CD4-positive, alpha-beta T cell (primary cell): ENCODE measurements at regions not wholly inside any gene's neighbourhood (a gene's known extent, or its start where the extent isn't known, plus 50 kb on each side); places are given as distances from the start of the nearest gene placed in this dataset.

Source experiments
- ATAC-seq: fragments of 200-7000 bp; cut with Tn5 transposase; one replicate; pipeline ENCODE4 v1.10.0; 2022; ENCODE audit warnings: mild to moderate bottlenecking; ENCODE audit not compliant: poor library complexity
- CTCF ChIA-PET: fragments of 350-600 bp; sonication (Branson Sonifier 250); formaldehyde crosslinking; loops from one replicate; lab custom pipeline; 2021; ENCODE audit warnings: antibody characterized with exemption, inconsistent platforms; lab: Charles Lee
- POLR2A ChIA-PET: fragments of 350-600 bp; sonication (Branson Sonifier 250); formaldehyde crosslinking; loops from one replicate; lab custom pipeline; 2021; ENCODE audit warnings: antibody characterized with exemption, inconsistent platforms; lab: Charles Lee
- DNase-seq, 14 experiments: peaks; one replicate each; pipeline ENCODE4 v3.0.0-alpha.2; 2013 to 2020; ENCODE audit warnings: mixed read lengths in 2 of 14
- H3K27ac ChIP-seq, 2 donors: one replicate each; pipeline versions ENCODE4 v1.5.1 to v1.7.0; 2013; ENCODE audit warnings: low read length in 2 of 2, low read depth in 1 of 2, mild to moderate bottlenecking in 1 of 2
- H3K27me3 ChIP-seq, 2 experiments: 1 replicate in 1 of 2; 2 replicates in 1 of 2; pipeline versions ENCODE4 v1.6.1 to v1.7.0; 2013; ENCODE audit warnings: low read length in 2 of 2, control low read depth in 1 of 2, mild to moderate bottlenecking in 1 of 2, moderate library complexity in 1 of 2; ENCODE audit not compliant: insufficient read depth in 2 of 2, control insufficient read depth in 1 of 2
- H3K36me3 ChIP-seq: one replicate; pipeline ENCODE4 v1.6.1; 2013; ENCODE audit warnings: low read length, control low read depth; ENCODE audit not compliant: insufficient read depth
- H3K4me1 ChIP-seq: one replicate; pipeline ENCODE4 v1.6.1; 2013; ENCODE audit warnings: low read length, control low read depth; ENCODE audit not compliant: insufficient read depth
- H3K4me3 ChIP-seq: one replicate; pipeline ENCODE4 v1.5.1; 2013; ENCODE audit warnings: mild to moderate bottlenecking, low read length, moderate library complexity
- H3K9me3 ChIP-seq, 2 experiments: 1 replicate in 1 of 2; 2 replicates in 1 of 2; pipeline versions ENCODE4 v1.6.1 to v1.7.0; 2013; ENCODE audit warnings: low read length in 2 of 2, mild to moderate bottlenecking in 2 of 2, control low read depth in 1 of 2, moderate library complexity in 1 of 2; ENCODE audit not compliant: control insufficient read depth in 1 of 2, insufficient read depth in 1 of 2
- H3K27ac Mint-ChIP-seq: one replicate; pipeline ENCODE4 v1.8.0; 2020; ENCODE audit warnings: mixed read lengths
- H3K27me3 Mint-ChIP-seq: one replicate; pipeline ENCODE4 v1.8.0; 2021; ENCODE audit warnings: mixed read lengths
- H3K36me3 Mint-ChIP-seq: one replicate; pipeline ENCODE4 v1.8.0; 2021; ENCODE audit warnings: low read depth, mixed read lengths
- H3K4me1 Mint-ChIP-seq: one replicate; pipeline ENCODE4 v1.8.0; 2021; ENCODE audit warnings: low read depth, mixed read lengths
- H3K4me3 Mint-ChIP-seq: one replicate; pipeline ENCODE4 v1.8.0; 2020; ENCODE audit warnings: mild to moderate bottlenecking, mixed read lengths
- H3K9me3 Mint-ChIP-seq: one replicate; pipeline ENCODE4 v1.8.0; 2020; ENCODE audit warnings: mixed read lengths
- CTCF ChIP-seq: fragments of 200-600 bp; IDR thresholded peaks from one replicate; pipeline ENCODE4 v1.8.0; 2022; ENCODE audit warnings: antibody characterized with exemption, mild to moderate bottlenecking
- intact Hi-C, 2 experiments: fragments of 100-400 bp; cut with DNase I in 1 of 2; cut with micrococcal nuclease in 1 of 2; formaldehyde crosslinking; loops; one replicate each; pipeline versions ENCODE4 v1.15.1 to v1.9.0; 2023 to 2025; cut with DNase I, micrococcal nuclease

DNA sequence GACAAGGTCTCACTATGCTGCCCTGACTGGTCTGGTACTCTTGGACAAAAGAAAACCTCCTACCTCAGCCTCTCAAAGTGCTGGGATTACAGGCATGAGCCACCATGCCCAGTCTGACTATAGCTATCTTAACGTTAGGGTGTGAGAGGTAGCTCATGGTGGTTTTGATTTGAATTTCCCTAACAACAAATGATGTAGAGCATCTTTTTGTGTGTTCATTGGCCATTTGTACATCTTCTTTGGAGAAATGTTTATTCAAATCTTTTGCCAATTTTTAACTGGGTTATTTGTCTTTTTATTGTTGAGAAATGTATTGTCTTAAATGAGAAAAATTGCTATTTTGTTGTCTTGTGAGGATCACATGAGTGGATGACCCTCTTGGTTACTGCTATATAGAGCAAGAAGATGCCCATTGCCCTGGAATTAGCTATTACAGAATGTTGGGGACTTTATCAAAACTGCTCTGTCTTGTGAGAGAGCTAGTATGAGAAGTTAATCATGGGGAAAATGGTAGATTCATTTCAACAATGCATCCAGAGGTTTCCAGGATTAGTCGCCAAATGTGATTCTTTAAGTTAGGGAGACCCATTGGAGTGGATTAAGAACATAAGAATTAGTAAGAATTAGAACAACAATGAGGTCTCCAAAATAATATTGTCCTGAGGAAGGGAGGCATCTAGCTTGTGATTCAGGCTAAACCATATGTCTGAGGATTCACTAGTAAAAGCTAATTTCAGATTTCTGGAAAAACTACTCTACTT lies 124.3 kb upstream of the MOCS2 start:
- Histone ChIP-seq H3K9me3 (peaks cover 4 to 7% of the 10 kb centered on the region in 2 experiments), H3K27me3 (no peaks in the 10 kb centered on the region), H3K4me3 (no peak overlapping the region), H3K4me1 (no peaks in the 10 kb centered on the region), H3K27ac (no peak overlapping the region), H3K36me3 (no peaks in the 10 kb centered on the region)
- no peaks in the 10 kb centered on the region for H3K4me1 Mint-ChIP-seq
- H3K27me3 Mint-ChIP-seq = peaks cover 6% of the 10 kb centered on the region
- H3K27ac Mint-ChIP-seq = no peak overlapping the region
- POLR2A ChIA-PET = no interaction called here
- CTCF ChIA-PET = no interaction called here
- H3K36me3 Mint-ChIP-seq = no peaks in the 10 kb centered on the region
- intact Hi-C loops = no loop called here
- no peak for ATAC-seq
- H3K9me3 Mint-ChIP-seq = no peaks in the 10 kb centered on the region
- TF ChIP-seq CTCF = no peak
- DNase-seq = no peak
- H3K4me3 Mint-ChIP-seq = no peak overlapping the region

DNA sequence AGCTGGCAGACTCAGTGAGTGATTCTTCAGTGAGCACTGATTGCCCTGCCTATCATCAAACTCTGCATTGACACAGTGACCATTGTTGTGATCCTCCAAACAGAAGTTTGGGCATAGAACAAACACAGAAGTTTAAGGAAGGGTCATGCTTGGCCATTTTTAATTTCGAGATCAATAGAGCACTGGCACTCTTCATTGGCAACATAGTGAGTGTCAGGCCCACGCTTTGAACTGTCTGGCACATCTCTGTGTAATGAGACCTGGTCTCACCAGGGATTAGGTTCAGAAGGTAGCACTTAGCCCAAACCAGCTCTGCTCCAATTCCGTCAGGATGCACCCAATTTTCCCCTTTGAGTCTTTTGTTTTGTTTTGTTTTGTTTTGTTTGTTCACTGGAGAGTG lies 127.1 kb upstream of the MOCS2 start:
- Mint-ChIP-seq H3K4me1 (no peaks in the 10 kb centered on the region), H3K4me3 (no peak overlapping the region), H3K27ac (no peak overlapping the region), H3K27me3 (peaks cover 8% of the 10 kb centered on the region), H3K9me3 (no peaks in the 10 kb centered on the region), H3K36me3 (no peaks in the 10 kb centered on the region)
- intact Hi-C loops = no loop called here
- Histone ChIP-seq H3K4me3 (no peak overlapping the region), H3K36me3 (no peaks in the 10 kb centered on the region), H3K9me3 (no peaks in the 10 kb centered on the region), H3K27ac (no peak overlapping the region), H3K4me1 (no peaks in the 10 kb centered on the region), H3K27me3 (peaks cover 0 to 3% of the 10 kb centered on the region in 2 experiments)
- POLR2A ChIA-PET = no interaction called here
- ATAC-seq = no peak
- DNase-seq = no peak
- CTCF ChIA-PET = no interaction called here
- TF ChIP-seq CTCF = no peak

- DNase-seq = no peak
- intact Hi-C loops = no loop called here
- H3K9me3 ChIP-seq = no peaks in the 10 kb centered on the region
- H3K36me3 ChIP-seq = no peaks in the 10 kb centered on the region
- Mint-ChIP-seq H3K9me3 (no peaks in the 10 kb centered on the region), H3K4me3 (no peak overlapping the region), H3K27me3 (peaks cover 8% of the 10 kb centered on the region), H3K36me3 (no peaks in the 10 kb centered on the region), H3K4me1 (no peaks in the 10 kb centered on the region), H3K27ac (no peak overlapping the region)
- H3K27me3 ChIP-seq = peaks cover 0 to 3% of the 10 kb centered on the region in 2 experiments
- H3K27ac ChIP-seq = no peak overlapping the region
- no peak for ATAC-seq
- ChIA-PET CTCF (no interaction called here), POLR2A (no interaction called here)
- H3K4me3 ChIP-seq = no peak overlapping the region
- TF ChIP-seq CTCF = no peak
- H3K4me1 ChIP-seq = no peaks in the 10 kb centered on the region
These were observed 128.3 kb upstream of the MOCS2 start for GRCh38 chr5:53237876-53238275.
